Hepatocyte (in vitro differentiated cells): ENCODE measurements at regions not wholly inside any gene's neighbourhood (a gene's known extent, or its start where the extent isn't known, plus 50 kb on each side); places are given as distances from the start of the nearest gene placed in this dataset.

Source experiments
- EZH2 ChIP-seq: fragments of 200-600 bp; sonication (generic); IDR thresholded peaks from 2 replicates; pipeline ENCODE4 v1.6.1; 2016; ENCODE audit warnings: antibody characterized with exemption, mild to moderate bottlenecking, borderline replicate concordance
- EZH2phosphoT487 ChIP-seq: fragments of 200-600 bp; sonication (generic); IDR thresholded peaks from one replicate; pipeline ENCODE4 v1.6.1; 2018; ENCODE audit warnings: antibody characterized with exemption, mild to moderate bottlenecking, low read depth, moderate library complexity; ENCODE audit not compliant: unreplicated experiment, severe bottlenecking
- TF ChIP-seq, protein P1 (sequence below): fragments of 200-600 bp; sonication (generic); IDR thresholded peaks from 2 replicates; pipeline ENCODE4 v1.5.1; 2016; ENCODE audit warnings: antibody characterized with exemption, mild to moderate bottlenecking; ENCODE audit not compliant: poor library complexity

GRCh38 chr5:101806410-101806809 is 489.7 kb downstream of the SLCO4C1 start:
- TF ChIP-seq, protein P1, sequence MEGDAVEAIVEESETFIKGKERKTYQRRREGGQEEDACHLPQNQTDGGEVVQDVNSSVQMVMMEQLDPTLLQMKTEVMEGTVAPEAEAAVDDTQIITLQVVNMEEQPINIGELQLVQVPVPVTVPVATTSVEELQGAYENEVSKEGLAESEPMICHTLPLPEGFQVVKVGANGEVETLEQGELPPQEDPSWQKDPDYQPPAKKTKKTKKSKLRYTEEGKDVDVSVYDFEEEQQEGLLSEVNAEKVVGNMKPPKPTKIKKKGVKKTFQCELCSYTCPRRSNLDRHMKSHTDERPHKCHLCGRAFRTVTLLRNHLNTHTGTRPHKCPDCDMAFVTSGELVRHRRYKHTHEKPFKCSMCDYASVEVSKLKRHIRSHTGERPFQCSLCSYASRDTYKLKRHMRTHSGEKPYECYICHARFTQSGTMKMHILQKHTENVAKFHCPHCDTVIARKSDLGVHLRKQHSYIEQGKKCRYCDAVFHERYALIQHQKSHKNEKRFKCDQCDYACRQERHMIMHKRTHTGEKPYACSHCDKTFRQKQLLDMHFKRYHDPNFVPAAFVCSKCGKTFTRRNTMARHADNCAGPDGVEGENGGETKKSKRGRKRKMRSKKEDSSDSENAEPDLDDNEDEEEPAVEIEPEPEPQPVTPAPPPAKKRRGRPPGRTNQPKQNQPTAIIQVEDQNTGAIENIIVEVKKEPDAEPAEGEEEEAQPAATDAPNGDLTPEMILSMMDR: no peak
- TF ChIP-seq EZH2phosphoT487 (no peak), EZH2 (no peak)
